Keratinocyte (primary cell): ENCODE measurements at regions not wholly inside any gene's neighbourhood (a gene's known extent, or its start where the extent isn't known, plus 50 kb on each side); places are given as distances from the start of the nearest gene placed in this dataset.

Source experiments
- EZH2 ChIP-seq: IDR thresholded peaks from one replicate; pipeline ENCODE4 v1.6.1; 2012; ENCODE audit warnings: inconsistent platforms, mild to moderate bottlenecking, low read length, moderate library complexity
- TF ChIP-seq, protein P1 (sequence below), 3 experiments: IDR thresholded peaks in 1 of 3; conservative IDR thresholded peaks in 1 of 3; optimal IDR thresholded peaks in 1 of 3; 2 replicates in 2 of 3; 3 replicates in 1 of 3; pipeline versions ENCODE3 to v1.5.1; 2011; ENCODE audit warnings: low read length in 3 of 3, mild to moderate bottlenecking in 3 of 3, moderate library complexity in 2 of 3, control low read depth in 1 of 3, inconsistent platforms in 1 of 3; ENCODE audit not compliant: insufficient read depth in 2 of 3; ENCODE audit errors: extremely low read depth in 1 of 3

DNA sequence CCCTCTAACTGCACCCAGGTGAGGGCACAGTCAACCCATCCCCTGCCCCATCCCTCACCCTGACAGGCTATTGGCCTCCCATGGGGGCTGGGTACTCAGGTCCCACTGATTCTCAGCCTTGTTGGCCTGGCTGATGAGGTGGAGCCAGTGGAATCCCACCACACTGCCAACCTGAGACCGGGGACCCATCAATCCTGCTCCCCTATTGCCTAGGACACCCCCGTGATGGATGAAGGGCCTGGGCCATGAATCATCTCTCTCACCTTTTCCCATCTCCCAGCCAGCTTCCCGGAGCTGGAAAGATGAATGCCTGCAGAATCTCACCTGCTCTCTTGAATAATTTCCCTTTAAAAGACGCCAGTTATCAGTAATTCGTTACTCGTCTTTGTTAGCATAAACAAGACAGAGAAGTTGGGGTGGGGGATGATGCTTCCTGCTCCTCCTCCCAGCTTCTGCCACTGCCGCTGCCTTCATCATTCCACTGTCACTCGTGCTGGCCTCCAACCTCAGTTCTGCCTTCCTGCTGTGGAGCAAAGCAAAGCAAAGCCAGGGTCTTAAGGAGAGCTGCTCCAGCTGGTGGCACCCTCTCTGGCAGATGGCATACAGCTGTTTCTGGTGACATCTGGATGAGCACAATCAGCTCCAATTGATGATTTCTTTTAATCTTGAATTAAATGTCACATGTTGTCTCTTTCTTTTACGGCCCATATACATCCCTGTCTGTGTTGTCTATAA, 204.0 kb upstream of the NECTIN1 start:
- TF ChIP-seq EZH2 = no peak
- TF ChIP-seq, protein P1, sequence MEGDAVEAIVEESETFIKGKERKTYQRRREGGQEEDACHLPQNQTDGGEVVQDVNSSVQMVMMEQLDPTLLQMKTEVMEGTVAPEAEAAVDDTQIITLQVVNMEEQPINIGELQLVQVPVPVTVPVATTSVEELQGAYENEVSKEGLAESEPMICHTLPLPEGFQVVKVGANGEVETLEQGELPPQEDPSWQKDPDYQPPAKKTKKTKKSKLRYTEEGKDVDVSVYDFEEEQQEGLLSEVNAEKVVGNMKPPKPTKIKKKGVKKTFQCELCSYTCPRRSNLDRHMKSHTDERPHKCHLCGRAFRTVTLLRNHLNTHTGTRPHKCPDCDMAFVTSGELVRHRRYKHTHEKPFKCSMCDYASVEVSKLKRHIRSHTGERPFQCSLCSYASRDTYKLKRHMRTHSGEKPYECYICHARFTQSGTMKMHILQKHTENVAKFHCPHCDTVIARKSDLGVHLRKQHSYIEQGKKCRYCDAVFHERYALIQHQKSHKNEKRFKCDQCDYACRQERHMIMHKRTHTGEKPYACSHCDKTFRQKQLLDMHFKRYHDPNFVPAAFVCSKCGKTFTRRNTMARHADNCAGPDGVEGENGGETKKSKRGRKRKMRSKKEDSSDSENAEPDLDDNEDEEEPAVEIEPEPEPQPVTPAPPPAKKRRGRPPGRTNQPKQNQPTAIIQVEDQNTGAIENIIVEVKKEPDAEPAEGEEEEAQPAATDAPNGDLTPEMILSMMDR (optimal IDR thresholded peaks at IDR 0.05 in 1 of 3, IDR thresholded peaks at IDR 0.05 in 1 of 3, conservative IDR thresholded peaks at IDR 0.05 in 1 of 3; ENCODE audit: extremely low read depth in 1 of 3, insufficient read depth in 2 of 3, low read length in 3 of 3) = no peak
